ENCODE measurements at regions not wholly inside any gene's neighbourhood (a gene's known extent, or its start where the extent isn't known, plus 50 kb on each side); places are given as distances from the start of the nearest gene placed in this dataset.

GRCh38 chr17:77379065-77379428 is 238.3 kb downstream of the SEC14L1 start:
- no peak for DNase-seq (ENCODE audit: low spot score)
- peaks cover 38 to 92% (median 84%) of the 10 kb centered on the region in 4 donors for H3K4me1 ChIP-seq (ENCODE audit: control insufficient read depth in 4 of 4, insufficient read depth in 4 of 4, low read length in 3 of 4)
- no peak for TF ChIP-seq FOXA2 (IDR thresholded peaks at IDR 0.05)
- TF ChIP-seq HNF4G (IDR thresholded peaks at IDR 0.05): no peak
- no peak for TF ChIP-seq GABPA (IDR thresholded peaks at IDR 0.05 in 1 of 2, conservative IDR thresholded peaks at IDR 0.05 in 1 of 2)
- no peak for TF ChIP-seq SP1 (IDR thresholded peaks at IDR 0.05)
- TF ChIP-seq NR2F2 (IDR thresholded peaks at IDR 0.05): no peak
- TF ChIP-seq ZBTB33 (IDR thresholded peaks at IDR 0.05): no peak
- no peak for TF ChIP-seq JUND (IDR thresholded peaks at IDR 0.05)
- TF ChIP-seq HNF4A (conservative IDR thresholded peaks at IDR 0.05): no peak
- no peak for TF ChIP-seq TAF1 (conservative IDR thresholded peaks at IDR 0.05)
- no peak for TF ChIP-seq YY1 (IDR thresholded peaks at IDR 0.05)
- TF ChIP-seq CTCF (IDR thresholded peaks at IDR 0.05; ENCODE audit: low read depth, low read length, missing input control): no peak
- TF ChIP-seq ATF3 (IDR thresholded peaks at IDR 0.05): no peak
- no peak for TF ChIP-seq REST (IDR thresholded peaks at IDR 0.05)
- TF ChIP-seq RXRA (IDR thresholded peaks at IDR 0.05): no peak
- TF ChIP-seq FOXA1 (IDR thresholded peaks at IDR 0.05): no peak
- H3K9ac ChIP-seq (ENCODE audit: low read depth in 1 of 2, low read length in 2 of 2): no peak overlapping the region
- WGBS: 96% methylated on average over 11 of the region's 11 CpGs
- no peaks in the 10 kb centered on the region for H3K27me3 ChIP-seq (ENCODE audit: control insufficient read depth in 4 of 4, insufficient read depth in 4 of 4, low read length in 3 of 4)
- H3K27ac ChIP-seq (ENCODE audit: low read depth in 1 of 2, low read length in 2 of 2): no peak overlapping the region
- H3K36me3 ChIP-seq (ENCODE audit: control insufficient read depth in 4 of 4, insufficient read depth in 3 of 4, low read depth in 1 of 4, low read length in 3 of 4): no peaks in the 10 kb centered on the region
- H3K4me3 ChIP-seq (ENCODE audit: low read depth in 1 of 3, low read length in 3 of 3): no peak overlapping the region
- H3K9me3 ChIP-seq (ENCODE audit: control insufficient read depth in 4 of 4, low read length in 3 of 4): no peaks in the 10 kb centered on the region

GRCh38 chr17:77379832-77380231 is 239.1 kb downstream of the SEC14L1 start:
- WGBS: 76% methylated on average over 6 of the region's 6 CpGs
- no peak overlapping the region for H3K27ac ChIP-seq (ENCODE audit: low read depth in 1 of 2, low read length in 2 of 2)
- H3K4me1 ChIP-seq (ENCODE audit: control insufficient read depth in 4 of 4, insufficient read depth in 4 of 4, low read length in 3 of 4): peaks cover 40 to 92% (median 86%) of the 10 kb centered on the region in 4 donors
- no peak overlapping the region for H3K4me3 ChIP-seq (ENCODE audit: low read depth in 1 of 3, low read length in 3 of 3)
- H3K36me3 ChIP-seq (ENCODE audit: control insufficient read depth in 4 of 4, insufficient read depth in 3 of 4, low read depth in 1 of 4, low read length in 3 of 4): no peaks in the 10 kb centered on the region
- DNase-seq (ENCODE audit: low spot score): no peak
- TF ChIP-seq SP1 (IDR thresholded peaks at IDR 0.05) (no peak), RAD21 (IDR thresholded peaks at IDR 0.05) (no peak)
- no peaks in the 10 kb centered on the region for H3K9me3 ChIP-seq (ENCODE audit: control insufficient read depth in 4 of 4, low read length in 3 of 4)
- H3K9ac ChIP-seq (ENCODE audit: low read depth in 1 of 2, low read length in 2 of 2): no peak overlapping the region
- no peaks in the 10 kb centered on the region for H3K27me3 ChIP-seq (ENCODE audit: control insufficient read depth in 4 of 4, insufficient read depth in 4 of 4, low read length in 3 of 4)

Data from liver (tissue), 8 donors.